ENCODE measurements at regions not wholly inside any gene's neighbourhood (a gene's known extent, or its start where the extent isn't known, plus 50 kb on each side); places are given as distances from the start of the nearest gene placed in this dataset.
"Not testable (repeated sequence)": the region's sequence is repeated elsewhere in the genome, so short reads cannot be mapped to it uniquely, and the experiment has no call there.

GRCh38 chr1:145191272-145191675 lies 50.7 kb downstream of the PPIAL4D start:
- not testable (repeated sequence) for H3K4me1 ChIP-seq (ENCODE audit: control insufficient read depth, insufficient read depth, low read length); H3K36me3 ChIP-seq (ENCODE audit: control insufficient read depth, insufficient read depth, low read length); H3K9me3 ChIP-seq (ENCODE audit: control insufficient read depth, low read depth, low read length); H3K27ac ChIP-seq (ENCODE audit: low read length); H3K27me3 ChIP-seq (ENCODE audit: control insufficient read depth, insufficient read depth, low read length); DNase-seq; H3K4me3 ChIP-seq (ENCODE audit: low read length)
- WGBS (ENCODE audit: insufficient coverage, low lambda C conversion rate): no CpG with 5 or more reads among the region's 1 CpG

- not testable (repeated sequence) for H3K27me3 ChIP-seq (ENCODE audit: control insufficient read depth, insufficient read depth, low read length); DNase-seq; H3K4me1 ChIP-seq (ENCODE audit: control insufficient read depth, insufficient read depth, low read length); H3K4me3 ChIP-seq (ENCODE audit: low read length); H3K36me3 ChIP-seq (ENCODE audit: control insufficient read depth, insufficient read depth, low read length); H3K9me3 ChIP-seq (ENCODE audit: control insufficient read depth, low read depth, low read length)
- H3K27ac ChIP-seq (ENCODE audit: low read length): peak overlapping the region; percentile 75
- no CpG with 5 or more reads among the region's 4 CpGs for WGBS (ENCODE audit: insufficient coverage, low lambda C conversion rate)
These were observed 52.4 kb downstream of the PPIAL4D start for GRCh38 chr1:145189543-145190030.

GRCh38 chr1:145188869-145189542 lies 53.0 kb downstream of the PPIAL4D start:
- H3K27me3 ChIP-seq (ENCODE audit: control insufficient read depth, insufficient read depth, low read length): not testable (repeated sequence)
- peak overlapping the region; percentile 75 for H3K27ac ChIP-seq (ENCODE audit: low read length)

GRCh38 chr1:145182606-145183413 lies 59.2 kb downstream of the PPIAL4D start:
- H3K27ac ChIP-seq (ENCODE audit: low read length); H3K27me3 ChIP-seq (ENCODE audit: control insufficient read depth, insufficient read depth, low read length); H3K4me1 ChIP-seq (ENCODE audit: control insufficient read depth, insufficient read depth, low read length); H3K4me3 ChIP-seq (ENCODE audit: low read length); H3K36me3 ChIP-seq (ENCODE audit: control insufficient read depth, insufficient read depth, low read length); H3K9me3 ChIP-seq (ENCODE audit: control insufficient read depth, low read depth, low read length); DNase-seq: not testable (repeated sequence)
- WGBS (ENCODE audit: insufficient coverage, low lambda C conversion rate): no CpG with 5 or more reads among the region's 5 CpGs

More at GRCh38 chr1:145188869-145189542, 53.0 kb downstream of the PPIAL4D start:
- H3K4me1 ChIP-seq (ENCODE audit: control insufficient read depth, insufficient read depth, low read length); H3K4me3 ChIP-seq (ENCODE audit: low read length); H3K9me3 ChIP-seq (ENCODE audit: control insufficient read depth, low read depth, low read length); H3K36me3 ChIP-seq (ENCODE audit: control insufficient read depth, insufficient read depth, low read length): not testable (repeated sequence)
- no CpG with 5 or more reads among the region's 8 CpGs for WGBS (ENCODE audit: insufficient coverage, low lambda C conversion rate)
- DNase-seq: peak; percentile 41 to 56

- not testable (repeated sequence) for H3K4me3 ChIP-seq (ENCODE audit: low read length); H3K36me3 ChIP-seq (ENCODE audit: control insufficient read depth, insufficient read depth, low read length); DNase-seq; H3K27me3 ChIP-seq (ENCODE audit: control insufficient read depth, insufficient read depth, low read length); H3K27ac ChIP-seq (ENCODE audit: low read length); H3K9me3 ChIP-seq (ENCODE audit: control insufficient read depth, low read depth, low read length); H3K4me1 ChIP-seq (ENCODE audit: control insufficient read depth, insufficient read depth, low read length)
- WGBS (ENCODE audit: insufficient coverage, low lambda C conversion rate): no CpG with 5 or more reads among the region's 11 CpGs
These were observed 65.6 kb downstream of the PPIAL4D start for GRCh38 chr1:145176285-145176925.

- H3K27ac ChIP-seq (ENCODE audit: low read length); H3K4me1 ChIP-seq (ENCODE audit: control insufficient read depth, insufficient read depth, low read length); H3K4me3 ChIP-seq (ENCODE audit: low read length); H3K27me3 ChIP-seq (ENCODE audit: control insufficient read depth, insufficient read depth, low read length); H3K9me3 ChIP-seq (ENCODE audit: control insufficient read depth, low read depth, low read length); H3K36me3 ChIP-seq (ENCODE audit: control insufficient read depth, insufficient read depth, low read length); DNase-seq: not testable (repeated sequence)
- WGBS (ENCODE audit: insufficient coverage, low lambda C conversion rate): no CpG with 5 or more reads among the region's 3 CpGs
These were observed 67.6 kb downstream of the PPIAL4D start for GRCh38 chr1:145174377-145174776.

GRCh38 chr1:145168220-145168848 lies 72.6 kb downstream of the FAM72D start:
- not testable (repeated sequence) for H3K4me3 ChIP-seq (ENCODE audit: low read length); H3K27me3 ChIP-seq (ENCODE audit: control insufficient read depth, insufficient read depth, low read length); DNase-seq; H3K36me3 ChIP-seq (ENCODE audit: control insufficient read depth, insufficient read depth, low read length); H3K4me1 ChIP-seq (ENCODE audit: control insufficient read depth, insufficient read depth, low read length); H3K9me3 ChIP-seq (ENCODE audit: control insufficient read depth, low read depth, low read length); H3K27ac ChIP-seq (ENCODE audit: low read length)
- no CpG with 5 or more reads among the region's 37 CpGs for WGBS (ENCODE audit: insufficient coverage, low lambda C conversion rate)

- H3K27ac ChIP-seq (ENCODE audit: low read length); H3K9me3 ChIP-seq (ENCODE audit: control insufficient read depth, low read depth, low read length); H3K36me3 ChIP-seq (ENCODE audit: control insufficient read depth, insufficient read depth, low read length); DNase-seq; H3K4me3 ChIP-seq (ENCODE audit: low read length); H3K4me1 ChIP-seq (ENCODE audit: control insufficient read depth, insufficient read depth, low read length); H3K27me3 ChIP-seq (ENCODE audit: control insufficient read depth, insufficient read depth, low read length): not testable (repeated sequence)
- WGBS (ENCODE audit: insufficient coverage, low lambda C conversion rate): no CpG with 5 or more reads among the region's 3 CpGs
These were observed 68.6 kb downstream of the FAM72D start for GRCh38 chr1:145164360-145164759.
